Skeletal muscle cell (primary cell): ENCODE measurements at regions not wholly inside any gene's neighbourhood (a gene's known extent, or its start where the extent isn't known, plus 50 kb on each side); places are given as distances from the start of the nearest gene placed in this dataset.

ENCODE experiments used
- DNase-seq: peaks from one replicate; pipeline ENCODE4 v3.0.0-alpha.2; 2010; ENCODE audit warnings: low read depth
- H3K4me3 ChIP-seq: 2 replicates; pipeline ENCODE4 v1.5.1; 2011; ENCODE audit warnings: low read depth, mild to moderate bottlenecking, control low read depth, low read length, moderate library complexity

GRCh38 chr2:129864719-129865118 is 114.7 kb upstream of the RAB6C start:
- DNase-seq = no peak
- H3K4me3 ChIP-seq = no peak overlapping the region

GRCh38 chr2:129865976-129866375 is 113.5 kb upstream of the RAB6C start:
- no peak for DNase-seq
- H3K4me3 ChIP-seq = no peak overlapping the region

GRCh38 chr2:129866391-129866790 is 113.1 kb upstream of the RAB6C start:
- H3K4me3 ChIP-seq = no peak overlapping the region
- DNase-seq = no peak

- no peak for DNase-seq
- H3K4me3 ChIP-seq = no peak overlapping the region
Observed at GRCh38 chr2:129868151-129868550, 111.3 kb upstream of the RAB6C start.

GRCh38 chr2:129870685-129871241 is 108.7 kb upstream of the RAB6C start:
- H3K4me3 ChIP-seq = no peak overlapping the region
- DNase-seq = no peak

GRCh38 chr2:129872446-129872845 is 107.0 kb upstream of the RAB6C start:
- no peak overlapping the region for H3K4me3 ChIP-seq
- DNase-seq = no peak

GRCh38 chr2:129876541-129876940 is 102.9 kb upstream of the RAB6C start:
- no peak for DNase-seq
- H3K4me3 ChIP-seq = peak overlapping the region; percentile 70

- peak overlapping the region; percentile 70 for H3K4me3 ChIP-seq
- peak; percentile 32 for DNase-seq
Observed at GRCh38 chr2:129877289-129877741, 102.2 kb upstream of the RAB6C start.

- peak; percentile 17 for DNase-seq
- peak overlapping the region; percentile 48 for H3K4me3 ChIP-seq
Observed at GRCh38 chr2:129877795-129878775, 101.4 kb upstream of the RAB6C start.

GRCh38 chr2:129879614-129880180 is 99.8 kb upstream of the RAB6C start:
- no peak for DNase-seq

GRCh38 chr2:129880309-129880708 is 99.2 kb upstream of the RAB6C start:
- DNase-seq = no peak
- no peak overlapping the region for H3K4me3 ChIP-seq

More at GRCh38 chr2:129879614-129880180, 99.8 kb upstream of the RAB6C start:
- H3K4me3 ChIP-seq = no peak overlapping the region

GRCh38 chr2:129880971-129881370 is 98.5 kb upstream of the RAB6C start:
- DNase-seq = no peak
- H3K4me3 ChIP-seq = no peak overlapping the region

- DNase-seq = no peak
- no peak overlapping the region for H3K4me3 ChIP-seq
Observed at GRCh38 chr2:129881786-129882396, 97.6 kb upstream of the RAB6C start.

- DNase-seq = no peak
- no peak overlapping the region for H3K4me3 ChIP-seq
Observed at GRCh38 chr2:129882476-129882875, 97.0 kb upstream of the RAB6C start.

GRCh38 chr2:129883121-129883520 is 96.3 kb upstream of the RAB6C start:
- H3K4me3 ChIP-seq = no peak overlapping the region
- DNase-seq = no peak

- no peak overlapping the region for H3K4me3 ChIP-seq
- no peak for DNase-seq
Observed at GRCh38 chr2:129884221-129884786, 95.2 kb upstream of the RAB6C start.

GRCh38 chr2:129885735-129886134 is 93.7 kb upstream of the RAB6C start:
- DNase-seq = no peak

GRCh38 chr2:129887688-129888266 is 91.7 kb upstream of the RAB6C start:
- H3K4me3 ChIP-seq = no peak overlapping the region
- DNase-seq = no peak

More at GRCh38 chr2:129885735-129886134, 93.7 kb upstream of the RAB6C start:
- H3K4me3 ChIP-seq = no peak overlapping the region

- no peak for DNase-seq
- no peak overlapping the region for H3K4me3 ChIP-seq
Observed at GRCh38 chr2:129888461-129888860, 91.0 kb upstream of the RAB6C start.
